ENCODE measurements at regions not wholly inside any gene's neighbourhood (a gene's known extent, or its start where the extent isn't known, plus 50 kb on each side); places are given as distances from the start of the nearest gene placed in this dataset.

GRCh38 chr15:26143221-26143620, 280.1 kb upstream of the ATP10A start:
- no peak for ATAC-seq (ENCODE audit: low read depth)
- H3K9me3 ChIP-seq (ENCODE audit: severe bottlenecking): no peaks in the 10 kb centered on the region
- H3K4me1 ChIP-seq (ENCODE audit: insufficient read depth, poor library complexity, severe bottlenecking): no peaks in the 10 kb centered on the region
- TF ChIP-seq, protein P1, sequence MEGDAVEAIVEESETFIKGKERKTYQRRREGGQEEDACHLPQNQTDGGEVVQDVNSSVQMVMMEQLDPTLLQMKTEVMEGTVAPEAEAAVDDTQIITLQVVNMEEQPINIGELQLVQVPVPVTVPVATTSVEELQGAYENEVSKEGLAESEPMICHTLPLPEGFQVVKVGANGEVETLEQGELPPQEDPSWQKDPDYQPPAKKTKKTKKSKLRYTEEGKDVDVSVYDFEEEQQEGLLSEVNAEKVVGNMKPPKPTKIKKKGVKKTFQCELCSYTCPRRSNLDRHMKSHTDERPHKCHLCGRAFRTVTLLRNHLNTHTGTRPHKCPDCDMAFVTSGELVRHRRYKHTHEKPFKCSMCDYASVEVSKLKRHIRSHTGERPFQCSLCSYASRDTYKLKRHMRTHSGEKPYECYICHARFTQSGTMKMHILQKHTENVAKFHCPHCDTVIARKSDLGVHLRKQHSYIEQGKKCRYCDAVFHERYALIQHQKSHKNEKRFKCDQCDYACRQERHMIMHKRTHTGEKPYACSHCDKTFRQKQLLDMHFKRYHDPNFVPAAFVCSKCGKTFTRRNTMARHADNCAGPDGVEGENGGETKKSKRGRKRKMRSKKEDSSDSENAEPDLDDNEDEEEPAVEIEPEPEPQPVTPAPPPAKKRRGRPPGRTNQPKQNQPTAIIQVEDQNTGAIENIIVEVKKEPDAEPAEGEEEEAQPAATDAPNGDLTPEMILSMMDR (IDR thresholded peaks at IDR 0.05; ENCODE audit: poor library complexity, severe bottlenecking): no peak
- DNase-seq (ENCODE audit: low spot score): no peak
- H3K27ac ChIP-seq (ENCODE audit: poor library complexity, severe bottlenecking): no peak overlapping the region
- peaks cover 26% of the 10 kb centered on the region for H3K27me3 ChIP-seq (ENCODE audit: insufficient read depth, poor library complexity, severe bottlenecking)
- no peaks in the 10 kb centered on the region for H3K36me3 ChIP-seq (ENCODE audit: low read depth)
- H3K4me3 ChIP-seq (ENCODE audit: severe bottlenecking): no peak overlapping the region

GRCh38 chr15:26134812-26135211, 271.7 kb upstream of the ATP10A start:
- H3K36me3 ChIP-seq (ENCODE audit: low read depth): no peaks in the 10 kb centered on the region
- H3K27me3 ChIP-seq (ENCODE audit: insufficient read depth, poor library complexity, severe bottlenecking): peaks cover 50% of the 10 kb centered on the region
- H3K4me3 ChIP-seq (ENCODE audit: severe bottlenecking): no peak overlapping the region
- H3K9me3 ChIP-seq (ENCODE audit: severe bottlenecking): no peaks in the 10 kb centered on the region
- DNase-seq (ENCODE audit: low spot score) (no peak), ATAC-seq (ENCODE audit: low read depth) (no peak)
- H3K27ac ChIP-seq (ENCODE audit: poor library complexity, severe bottlenecking): no peak overlapping the region
- no peaks in the 10 kb centered on the region for H3K4me1 ChIP-seq (ENCODE audit: insufficient read depth, poor library complexity, severe bottlenecking)
- TF ChIP-seq, protein P1 (IDR thresholded peaks at IDR 0.05; ENCODE audit: poor library complexity, severe bottlenecking): no peak

DNA sequence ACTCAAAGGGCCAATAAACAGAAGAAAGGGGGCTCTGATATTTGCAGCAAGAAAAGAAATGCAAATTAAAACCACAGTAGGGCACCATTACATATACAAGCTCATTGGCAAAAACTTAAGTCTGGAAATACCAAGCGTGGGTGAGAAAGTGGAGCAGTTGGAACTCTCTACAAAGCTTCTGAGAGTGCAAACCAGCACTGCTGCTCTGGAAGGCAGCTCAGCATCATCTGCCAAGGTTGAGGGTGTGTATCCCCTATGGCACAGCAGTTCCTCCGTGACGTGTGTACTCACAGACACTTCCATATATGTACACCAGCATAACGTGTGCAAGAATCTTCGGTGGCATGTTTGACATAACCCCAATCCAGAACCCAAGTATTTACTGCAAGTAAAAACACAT, 271.0 kb upstream of the ATP10A start:
- Histone ChIP-seq H3K36me3 (ENCODE audit: low read depth) (no peaks in the 10 kb centered on the region), H3K27ac (ENCODE audit: poor library complexity, severe bottlenecking) (no peak overlapping the region), H3K27me3 (ENCODE audit: insufficient read depth, poor library complexity, severe bottlenecking) (peaks cover 51% of the 10 kb centered on the region), H3K9me3 (ENCODE audit: severe bottlenecking) (no peaks in the 10 kb centered on the region), H3K4me1 (ENCODE audit: insufficient read depth, poor library complexity, severe bottlenecking) (no peaks in the 10 kb centered on the region), H3K4me3 (ENCODE audit: severe bottlenecking) (no peak overlapping the region)
- DNase-seq (ENCODE audit: low spot score) (no peak), ATAC-seq (ENCODE audit: low read depth) (no peak)
- TF ChIP-seq, protein P1 (IDR thresholded peaks at IDR 0.05; ENCODE audit: poor library complexity, severe bottlenecking): no peak

GRCh38 chr15:26132811-26133210, 269.7 kb upstream of the ATP10A start:
- H3K4me3 ChIP-seq (ENCODE audit: severe bottlenecking): no peak overlapping the region
- TF ChIP-seq, protein P1 (IDR thresholded peaks at IDR 0.05; ENCODE audit: poor library complexity, severe bottlenecking): no peak
- H3K9me3 ChIP-seq (ENCODE audit: severe bottlenecking): no peaks in the 10 kb centered on the region
- no peak for DNase-seq (ENCODE audit: low spot score)
- peaks cover 51% of the 10 kb centered on the region for H3K27me3 ChIP-seq (ENCODE audit: insufficient read depth, poor library complexity, severe bottlenecking)
- H3K27ac ChIP-seq (ENCODE audit: poor library complexity, severe bottlenecking): no peak overlapping the region
- no peaks in the 10 kb centered on the region for H3K4me1 ChIP-seq (ENCODE audit: insufficient read depth, poor library complexity, severe bottlenecking)
- ATAC-seq (ENCODE audit: low read depth): 0 out of 3 replicates have a peak, but pooled peaks have one; percentile 21
- no peaks in the 10 kb centered on the region for H3K36me3 ChIP-seq (ENCODE audit: low read depth)

GRCh38 chr15:26129852-26130251, 266.7 kb upstream of the ATP10A start:
- Histone ChIP-seq H3K27ac (ENCODE audit: poor library complexity, severe bottlenecking) (no peak overlapping the region), H3K4me3 (ENCODE audit: severe bottlenecking) (no peak overlapping the region), H3K9me3 (ENCODE audit: severe bottlenecking) (no peaks in the 10 kb centered on the region), H3K4me1 (ENCODE audit: insufficient read depth, poor library complexity, severe bottlenecking) (no peaks in the 10 kb centered on the region), H3K27me3 (ENCODE audit: insufficient read depth, poor library complexity, severe bottlenecking) (peaks cover 28% of the 10 kb centered on the region), H3K36me3 (ENCODE audit: low read depth) (no peaks in the 10 kb centered on the region)
- TF ChIP-seq, protein P1 (IDR thresholded peaks at IDR 0.05; ENCODE audit: poor library complexity, severe bottlenecking): no peak
- ATAC-seq (ENCODE audit: low read depth) (no peak), DNase-seq (ENCODE audit: low spot score) (no peak)

Data from RWPE2 (cell line).